MM.1S (cell line): ENCODE measurements at regions not wholly inside any gene's neighbourhood (a gene's known extent, or its start where the extent isn't known, plus 50 kb on each side); places are given as distances from the start of the nearest gene placed in this dataset.

ENCODE experiments used
- EZH2 ChIP-seq: fragments of 300-600 bp; sonication (generic); optimal IDR thresholded peaks from 2 replicates; pipeline ENCODE3; 2017; ENCODE audit warnings: low read depth, mild to moderate bottlenecking, antibody characterized with exemption, low read length, mixed read lengths
- EZH2phosphoT487 ChIP-seq: fragments of 300-600 bp; sonication (generic); IDR thresholded peaks from 2 replicates; pipeline ENCODE4 v1.6.1; 2018; ENCODE audit warnings: antibody characterized with exemption, low read length
- TF ChIP-seq, protein P1 (sequence below): fragments of 300-600 bp; sonication (generic); IDR thresholded peaks from 2 replicates; pipeline ENCODE4 v1.5.1; 2016; ENCODE audit warnings: antibody characterized with exemption, low read length, mixed read lengths

DNA sequence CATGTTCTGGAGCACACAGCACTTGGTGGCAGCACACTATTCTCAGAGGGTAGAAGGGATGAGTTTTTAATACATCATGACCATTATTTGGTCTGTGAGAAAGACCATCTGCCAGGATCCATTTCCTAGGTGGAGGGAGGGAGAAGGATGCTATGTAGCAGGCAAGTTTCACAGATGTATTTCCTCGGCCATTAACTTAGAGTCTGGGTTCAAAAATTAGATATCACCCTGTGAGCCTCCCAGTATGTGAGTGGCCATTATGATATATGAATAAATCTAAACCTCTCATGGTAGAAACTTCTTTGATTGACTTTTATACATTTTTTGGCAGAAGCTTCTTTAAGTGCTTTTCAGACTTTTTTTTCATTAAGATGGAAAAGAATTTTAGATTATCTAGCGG lies 133.9 kb downstream of the SREK1 start:
- TF ChIP-seq, protein P1, sequence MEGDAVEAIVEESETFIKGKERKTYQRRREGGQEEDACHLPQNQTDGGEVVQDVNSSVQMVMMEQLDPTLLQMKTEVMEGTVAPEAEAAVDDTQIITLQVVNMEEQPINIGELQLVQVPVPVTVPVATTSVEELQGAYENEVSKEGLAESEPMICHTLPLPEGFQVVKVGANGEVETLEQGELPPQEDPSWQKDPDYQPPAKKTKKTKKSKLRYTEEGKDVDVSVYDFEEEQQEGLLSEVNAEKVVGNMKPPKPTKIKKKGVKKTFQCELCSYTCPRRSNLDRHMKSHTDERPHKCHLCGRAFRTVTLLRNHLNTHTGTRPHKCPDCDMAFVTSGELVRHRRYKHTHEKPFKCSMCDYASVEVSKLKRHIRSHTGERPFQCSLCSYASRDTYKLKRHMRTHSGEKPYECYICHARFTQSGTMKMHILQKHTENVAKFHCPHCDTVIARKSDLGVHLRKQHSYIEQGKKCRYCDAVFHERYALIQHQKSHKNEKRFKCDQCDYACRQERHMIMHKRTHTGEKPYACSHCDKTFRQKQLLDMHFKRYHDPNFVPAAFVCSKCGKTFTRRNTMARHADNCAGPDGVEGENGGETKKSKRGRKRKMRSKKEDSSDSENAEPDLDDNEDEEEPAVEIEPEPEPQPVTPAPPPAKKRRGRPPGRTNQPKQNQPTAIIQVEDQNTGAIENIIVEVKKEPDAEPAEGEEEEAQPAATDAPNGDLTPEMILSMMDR = no peak
- no peak for TF ChIP-seq EZH2
- no peak for TF ChIP-seq EZH2phosphoT487
